Endothelial cell of umbilical vein (primary cell): ENCODE measurements at regions not wholly inside any gene's neighbourhood (a gene's known extent, or its start where the extent isn't known, plus 50 kb on each side); places are given as distances from the start of the nearest gene placed in this dataset.

ENCODE experiments used
- BruUV-seq: library from RNA; stranded (reverse); fragments of 400-500 nt; replicated peaks from 2 replicates; lab custom pipeline; 2021; lab: Mats Ljungman, UMichigan
- CTCF ChIA-PET: fragments of 300-600, 350-600 bp; sonication (Branson Sonifier 250); formaldehyde crosslinking; loops from one replicate; lab custom pipeline; 2021; ENCODE audit warnings: antibody characterized with exemption, inconsistent platforms; lab: Charles Lee
- POLR2A ChIA-PET: fragments of 300-600, 350-600 bp; sonication (Branson Sonifier 250); formaldehyde crosslinking; loops from one replicate; lab custom pipeline; 2021; ENCODE audit warnings: antibody characterized with exemption, inconsistent platforms; lab: Charles Lee
- DNase-seq: peaks from one replicate; pipeline ENCODE4 v3.0.0-alpha.2; 2011; ENCODE audit warnings: low read depth, low spot score
- FAIRE-seq: peaks from 2 replicates; lab custom pipeline; 2011; peaks lifted over from hg19 to GRCh38; lab: Jason Lieb, UNC
- H2AFZ ChIP-seq: 2 replicates; pipeline ENCODE4 v1.6.0; 2012; ENCODE audit warnings: low read depth, low read length, control low read depth, inconsistent platforms
- H3K27ac ChIP-seq: 2 replicates; pipeline ENCODE4 v1.5.1; 2011; ENCODE audit warnings: low read depth, mild to moderate bottlenecking, control low read depth, low read length, moderate library complexity; ENCODE audit not compliant: insufficient read depth
- H3K27me3 ChIP-seq, 2 experiments: 2 replicates each; pipeline versions ENCODE4 v1.6.0 to v1.6.1; 2011; ENCODE audit warnings: low read length in 2 of 2, mixed read lengths in 1 of 2; ENCODE audit not compliant: control insufficient read depth in 2 of 2, insufficient read depth in 2 of 2
- H3K36me3 ChIP-seq, 2 experiments: 2 replicates in 1 of 2; 3 replicates in 1 of 2; pipeline ENCODE4 v1.5.1; 2011; ENCODE audit warnings: low read length in 2 of 2, mild to moderate bottlenecking in 1 of 2, moderate library complexity in 1 of 2; ENCODE audit not compliant: control insufficient read depth in 2 of 2, insufficient read depth in 2 of 2; ENCODE audit errors: extremely low read depth in 1 of 2
- H3K4me1 ChIP-seq: 3 replicates; pipeline ENCODE4 v1.5.1; 2011; ENCODE audit warnings: mild to moderate bottlenecking, low read length; ENCODE audit not compliant: control insufficient read depth, insufficient read depth; ENCODE audit errors: extremely low read depth
- H3K4me2 ChIP-seq: 2 replicates; pipeline ENCODE4 v1.6.1; 2011; ENCODE audit warnings: low read length, control low read depth, mixed read lengths; ENCODE audit not compliant: insufficient read depth
- H3K4me3 ChIP-seq, 3 experiments: fragments of 200-600 bp in 1 of 3; sonication (generic), shearing (Covaris generic) in 1 of 3; replicated peaks in 1 of 3; 2 replicates each; pipeline ENCODE4 v1.5.1; 2011 to 2016; ENCODE audit warnings: control low read depth in 3 of 3, low read length in 3 of 3, mild to moderate bottlenecking in 2 of 3, inconsistent platforms in 1 of 3, low read depth in 1 of 3, moderate library complexity in 1 of 3; ENCODE audit not compliant: insufficient read depth in 1 of 3
- H3K79me2 ChIP-seq: 2 replicates; pipeline ENCODE4 v1.6.0; 2012; ENCODE audit warnings: low read length, inconsistent platforms; ENCODE audit not compliant: control insufficient read depth, insufficient read depth
- H3K9ac ChIP-seq: replicated peaks from 2 replicates; pipeline ENCODE3; 2011; ENCODE audit warnings: low read length, control low read depth; ENCODE audit not compliant: insufficient read depth; ENCODE audit errors: extremely low read depth
- H3K9me1 ChIP-seq: replicated peaks from 3 replicates; pipeline ENCODE4 v1.6.0; 2011; ENCODE audit warnings: mild to moderate bottlenecking, low read length; ENCODE audit not compliant: control insufficient read depth, insufficient read depth; ENCODE audit errors: extremely low read depth
- H3K9me3 ChIP-seq: replicated peaks from 2 replicates; pipeline ENCODE4 v1.5.1; 2012; ENCODE audit warnings: low read length, inconsistent platforms; ENCODE audit not compliant: control insufficient read depth, insufficient read depth
- H4K20me1 ChIP-seq: replicated peaks from 2 replicates; pipeline ENCODE3; 2011; ENCODE audit warnings: mild to moderate bottlenecking, low read length; ENCODE audit not compliant: control insufficient read depth, insufficient read depth; ENCODE audit errors: extremely low read depth
- FOS ChIP-seq: IDR thresholded peaks from 2 replicates; pipeline ENCODE4 v1.6.1; 2011; ENCODE audit warnings: mild to moderate bottlenecking, low read length, moderate library complexity, borderline replicate concordance; ENCODE audit not compliant: insufficient read depth
- GATA2 ChIP-seq: IDR thresholded peaks from 2 replicates; pipeline ENCODE4 v1.7.0; 2011; ENCODE audit warnings: low read depth, mild to moderate bottlenecking, moderate library complexity, mixed read lengths, low read length; ENCODE audit not compliant: insufficient read length, insufficient read depth
- JUN ChIP-seq: IDR thresholded peaks from 2 replicates; pipeline ENCODE4 v1.6.1; 2011; ENCODE audit warnings: borderline replicate concordance, low read depth; ENCODE audit not compliant: insufficient read length, insufficient read depth
- MYC ChIP-seq: IDR thresholded peaks from one replicate; pipeline ENCODE4 v1.6.1; 2011; ENCODE audit warnings: mild to moderate bottlenecking, low read depth, low read length
- POLR2AphosphoS5 ChIP-seq: IDR thresholded peaks from 2 replicates; pipeline ENCODE4 v1.6.1; 2012; ENCODE audit warnings: low read depth, mild to moderate bottlenecking, control low read depth, low read length, moderate library complexity; ENCODE audit not compliant: insufficient read depth
- dilution Hi-C: fragments of 300-500 bp; cut with MboI; formaldehyde crosslinking; loops from one replicate; pipeline ENCODE4 v1.15.0; 2019; ENCODE audit warnings: low sequenced_read_pairs; ENCODE audit not compliant: extremely low pct_ligation_motif_present
- intact Hi-C: fragments of 100-400 bp; cut with micrococcal nuclease; formaldehyde crosslinking; loops from one replicate; pipeline ENCODE4 v1.10.0; 2022
- TF ChIP-seq, protein P1 (sequence below): IDR thresholded peaks from 2 replicates; pipeline ENCODE4 v1.6.1; 2011; ENCODE audit not compliant: insufficient read depth, insufficient read length
- TF ChIP-seq, protein P2 (sequence below), 2 donors: IDR thresholded peaks; 1 replicate in 1 of 2; 2 replicates in 1 of 2; pipeline ENCODE4 v1.5.1; 2011; ENCODE audit warnings: low read length in 2 of 2, mild to moderate bottlenecking in 2 of 2, moderate library complexity in 2 of 2, control low read depth in 1 of 2, inconsistent platforms in 1 of 2, low read depth in 1 of 2; ENCODE audit not compliant: insufficient read depth in 1 of 2; ENCODE audit errors: extremely low read depth in 1 of 2

DNA sequence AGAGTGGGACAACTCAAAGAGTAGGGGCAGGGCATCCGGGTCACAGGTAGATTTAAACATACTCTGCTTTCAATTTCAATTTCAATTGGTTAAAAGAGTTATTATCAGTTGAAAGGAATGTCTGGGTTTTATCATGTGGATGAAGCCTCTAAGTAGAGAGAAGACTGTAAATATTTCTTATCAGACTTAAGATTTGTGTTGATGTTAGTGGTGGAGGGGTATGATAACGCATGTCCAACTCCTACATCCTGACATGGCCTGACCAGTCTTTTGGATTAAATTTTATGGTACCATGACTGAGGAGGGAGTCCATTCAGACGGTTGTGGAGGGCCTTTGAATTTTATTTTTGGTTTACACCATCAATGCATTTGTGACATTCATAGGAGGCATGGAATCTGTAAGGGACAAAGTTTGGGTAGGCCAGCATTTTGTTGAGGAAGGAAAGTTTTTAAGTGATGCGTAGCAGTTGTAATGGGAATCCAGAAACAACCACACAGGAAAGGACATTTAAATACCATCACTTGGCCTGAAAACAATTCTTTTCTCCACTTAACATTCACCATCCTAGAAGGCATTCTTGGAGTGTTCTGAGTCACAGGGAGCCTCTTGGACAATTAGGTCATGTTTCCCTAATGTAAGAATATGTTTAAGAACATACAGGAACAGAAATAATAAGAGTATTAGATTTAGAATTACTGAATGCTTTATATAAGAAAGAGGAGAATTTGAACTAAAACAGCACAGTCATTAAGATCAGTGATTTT lies 371.9 kb downstream of the ATP23 start:
- Histone ChIP-seq H3K4me1 (peaks cover 47% of the 10 kb centered on the region), H3K27ac (peak overlapping the region; percentile 34), H3K27me3 (no peaks in the 10 kb centered on the region), H3K36me3 (no peaks in the 10 kb centered on the region), H3K9ac (no peak overlapping the region), H3K4me2 (peak overlapping the region; percentile 19), H3K9me3 (no peaks in the 10 kb centered on the region), H3K9me1 (no peaks in the 10 kb centered on the region), H2AFZ (no peak overlapping the region), H3K4me3 (no peak overlapping the region), H3K79me2 (no peaks in the 10 kb centered on the region), H4K20me1 (no peaks in the 10 kb centered on the region)
- peak; percentile 87 for FAIRE-seq
- TF ChIP-seq, protein P1, sequence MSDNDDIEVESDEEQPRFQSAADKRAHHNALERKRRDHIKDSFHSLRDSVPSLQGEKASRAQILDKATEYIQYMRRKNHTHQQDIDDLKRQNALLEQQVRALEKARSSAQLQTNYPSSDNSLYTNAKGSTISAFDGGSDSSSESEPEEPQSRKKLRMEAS, result no peak
- TF ChIP-seq FOS (peak; percentile 63), JUN (peak; percentile 37)
- dilution Hi-C loops (no loop called here), intact Hi-C loops (no loop called here)
- DNase-seq, result peak; percentile 64
- BruUV-seq, result no TSS peak
- POLR2A ChIA-PET, result no interaction called here
- CTCF ChIA-PET, result interaction anchor here (1.5 kb wide), 1 partner anchor 24 kb away, joined by 3 read pairs; no protein-coding TSS in a partner anchor

DNA sequence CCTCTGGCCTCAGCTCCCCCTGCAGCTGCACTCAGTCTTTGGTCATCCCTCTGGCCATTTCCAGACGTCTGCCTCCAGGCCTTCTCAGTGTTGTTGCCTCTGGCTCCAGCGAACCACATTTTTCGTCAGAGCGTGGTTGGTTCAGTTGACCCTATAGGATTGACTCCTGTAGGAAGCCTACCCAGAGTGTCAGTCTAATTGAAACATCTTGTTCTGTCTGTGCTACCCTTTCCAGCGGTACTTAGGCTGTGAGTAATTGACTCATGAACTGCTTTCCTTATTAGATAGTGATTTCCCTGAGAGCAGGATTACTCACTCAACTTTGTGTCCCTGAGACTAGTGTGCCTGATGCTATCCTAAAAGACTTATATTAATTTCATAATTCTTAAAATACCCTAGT lies 373.2 kb downstream of the ATP23 start:
- no peak overlapping the region for H3K27ac ChIP-seq
- no peaks in the 10 kb centered on the region for H3K27me3 ChIP-seq
- H2AFZ ChIP-seq, result no peak overlapping the region
- FAIRE-seq, result peak; percentile 31
- no peaks in the 10 kb centered on the region for H3K9me3 ChIP-seq
- dilution Hi-C loops, result no loop called here
- DNase-seq, result peak; percentile 41
- no peak overlapping the region for H3K9ac ChIP-seq
- TF ChIP-seq GATA2, result peak; percentile 55
- TF ChIP-seq POLR2AphosphoS5, result no peak
- no peak for TF ChIP-seq MYC
- TF ChIP-seq, protein P1, result no peak
- TF ChIP-seq, protein P2, sequence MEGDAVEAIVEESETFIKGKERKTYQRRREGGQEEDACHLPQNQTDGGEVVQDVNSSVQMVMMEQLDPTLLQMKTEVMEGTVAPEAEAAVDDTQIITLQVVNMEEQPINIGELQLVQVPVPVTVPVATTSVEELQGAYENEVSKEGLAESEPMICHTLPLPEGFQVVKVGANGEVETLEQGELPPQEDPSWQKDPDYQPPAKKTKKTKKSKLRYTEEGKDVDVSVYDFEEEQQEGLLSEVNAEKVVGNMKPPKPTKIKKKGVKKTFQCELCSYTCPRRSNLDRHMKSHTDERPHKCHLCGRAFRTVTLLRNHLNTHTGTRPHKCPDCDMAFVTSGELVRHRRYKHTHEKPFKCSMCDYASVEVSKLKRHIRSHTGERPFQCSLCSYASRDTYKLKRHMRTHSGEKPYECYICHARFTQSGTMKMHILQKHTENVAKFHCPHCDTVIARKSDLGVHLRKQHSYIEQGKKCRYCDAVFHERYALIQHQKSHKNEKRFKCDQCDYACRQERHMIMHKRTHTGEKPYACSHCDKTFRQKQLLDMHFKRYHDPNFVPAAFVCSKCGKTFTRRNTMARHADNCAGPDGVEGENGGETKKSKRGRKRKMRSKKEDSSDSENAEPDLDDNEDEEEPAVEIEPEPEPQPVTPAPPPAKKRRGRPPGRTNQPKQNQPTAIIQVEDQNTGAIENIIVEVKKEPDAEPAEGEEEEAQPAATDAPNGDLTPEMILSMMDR (IDR thresholded peaks at IDR 0.05; ENCODE audit: extremely low read depth in 1 of 2, insufficient read depth in 1 of 2, low read depth in 1 of 2, low read length in 2 of 2), result no peak
- peak; percentile 48 for TF ChIP-seq FOS
- no TSS peak for BruUV-seq
- no peaks in the 10 kb centered on the region for H3K79me2 ChIP-seq
- ChIA-PET POLR2A (no interaction called here), CTCF (interaction anchor here (1.3 to 1.5 kb wide), 2 partner anchors 23 to 139 kb away, joined by 3 to 5 read pairs; no protein-coding TSS in a partner anchor)
- no peaks in the 10 kb centered on the region for H3K36me3 ChIP-seq
- H3K4me2 ChIP-seq, result no peak overlapping the region
- H3K4me3 ChIP-seq, result no peak overlapping the region
- peaks cover 46% of the 10 kb centered on the region for H3K4me1 ChIP-seq
- no peaks in the 10 kb centered on the region for H4K20me1 ChIP-seq
- no peaks in the 10 kb centered on the region for H3K9me1 ChIP-seq
- intact Hi-C loops, result no loop called here
